Stimulated activated CD4-positive, alpha-beta T cell treated with anti-CD3 and anti-CD28 coated beads, Interleukin-1b, Interleukin-23, amount 100 ng/mL, for 4 hours (primary cell): ENCODE measurements at regions not wholly inside any gene's neighbourhood (a gene's known extent, or its start where the extent isn't known, plus 50 kb on each side); places are given as distances from the start of the nearest gene placed in this dataset.
"Not testable (repeated sequence)": the region's sequence is repeated elsewhere in the genome, so short reads cannot be mapped to it uniquely, and the experiment has no call there.

ENCODE experiments used
- DNase-seq, 2 donors: peaks; one replicate each; pipeline ENCODE4 v3.0.0-alpha.2; 2020; ENCODE audit warnings: low read depth in 2 of 2

DNA sequence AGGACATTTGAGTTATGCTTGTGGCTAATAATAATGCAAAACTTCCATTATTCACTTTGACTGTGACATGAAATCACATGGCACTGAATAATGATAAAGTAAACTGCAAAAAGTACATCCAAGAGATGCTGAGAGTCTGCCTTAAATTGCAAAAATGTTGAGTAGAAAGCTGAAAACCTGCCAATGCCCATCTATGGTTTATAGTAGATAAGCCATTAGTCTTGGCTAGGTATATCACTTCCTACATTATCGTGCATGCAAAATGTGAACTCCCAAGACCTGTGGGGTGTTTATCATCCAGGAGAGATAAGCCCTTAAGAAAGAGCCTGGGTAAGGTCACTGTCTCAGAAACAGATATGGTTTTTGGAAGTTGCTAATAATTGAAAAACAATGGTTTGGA is 208.7 kb upstream of the DPYD start:
- no peak for DNase-seq

DNA sequence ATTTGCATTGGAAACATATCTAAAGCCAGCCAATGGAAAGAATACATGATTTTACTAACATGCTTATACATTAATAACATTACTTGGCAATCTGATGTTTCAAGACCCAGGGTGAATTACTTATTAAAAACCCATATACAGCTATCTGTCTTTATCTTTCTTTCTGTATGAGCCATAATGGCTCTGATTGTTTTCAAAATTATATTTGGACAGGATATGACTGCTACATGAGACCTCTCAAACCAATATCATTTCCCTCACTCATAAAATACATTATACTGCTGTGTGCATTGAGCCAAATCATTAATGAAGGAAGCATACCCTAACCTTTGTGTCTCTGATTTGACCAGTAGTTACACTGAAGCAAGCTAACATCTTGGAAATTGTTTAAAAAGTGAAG is 205.9 kb upstream of the DPYD start:
- no peak for DNase-seq

DNA sequence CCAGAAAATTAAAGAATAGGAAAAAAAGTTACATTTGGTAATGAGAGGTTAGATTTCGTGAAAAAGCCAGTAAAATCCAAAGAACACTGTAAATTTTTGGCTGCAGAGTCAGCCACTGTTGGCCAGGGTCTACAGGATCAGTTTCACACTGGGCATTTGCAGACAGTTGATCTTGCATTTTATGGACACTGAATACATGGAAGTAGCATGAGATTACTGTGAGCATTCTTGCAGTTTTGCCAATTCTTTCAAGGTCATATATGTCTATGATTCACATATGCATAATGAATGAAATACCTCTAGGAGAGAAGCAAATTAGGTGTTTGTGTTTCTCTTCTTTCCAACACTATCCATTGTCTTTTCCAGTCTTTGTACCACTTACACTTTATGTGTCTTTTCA is 200.8 kb upstream of the DPYD start:
- DNase-seq, result no peak

DNA sequence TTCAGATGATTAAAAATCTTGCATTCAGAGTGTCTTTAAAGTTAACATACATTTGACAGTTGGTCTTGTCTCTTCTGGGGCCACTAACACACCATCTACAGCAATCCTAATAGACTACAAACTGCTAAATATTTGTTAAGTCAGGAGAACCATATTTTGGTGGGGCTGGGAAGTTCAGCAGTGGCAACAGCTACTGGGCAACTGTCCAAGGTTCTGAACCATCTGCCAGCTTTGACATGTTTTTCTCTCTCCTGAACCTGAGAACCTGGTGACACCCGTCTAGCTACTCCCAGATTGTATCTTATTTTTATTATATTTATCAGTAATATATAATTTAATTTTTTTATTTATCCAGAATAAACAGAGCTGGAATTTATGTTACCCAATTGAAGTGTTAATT is 199.0 kb upstream of the DPYD start:
- no peak for DNase-seq

DNA sequence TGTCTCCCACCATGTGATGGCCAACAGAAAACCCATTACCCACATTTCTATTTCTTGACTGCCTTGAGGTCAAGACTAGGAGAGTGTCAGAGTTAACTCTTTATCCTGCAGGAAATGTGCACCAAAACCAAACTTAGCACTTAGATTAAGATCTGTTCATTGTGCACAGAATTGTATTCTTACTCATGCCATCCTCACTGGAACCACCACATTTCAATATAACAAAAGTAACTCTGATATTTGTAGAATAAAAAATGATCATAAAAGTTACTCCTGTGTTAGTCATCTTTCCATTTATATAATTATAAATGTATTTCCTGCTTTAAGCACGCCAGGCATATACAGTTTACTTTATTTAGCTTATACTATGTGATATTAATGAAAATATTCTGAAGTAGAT is 193.0 kb upstream of the DPYD start:
- DNase-seq, result no peak

DNA sequence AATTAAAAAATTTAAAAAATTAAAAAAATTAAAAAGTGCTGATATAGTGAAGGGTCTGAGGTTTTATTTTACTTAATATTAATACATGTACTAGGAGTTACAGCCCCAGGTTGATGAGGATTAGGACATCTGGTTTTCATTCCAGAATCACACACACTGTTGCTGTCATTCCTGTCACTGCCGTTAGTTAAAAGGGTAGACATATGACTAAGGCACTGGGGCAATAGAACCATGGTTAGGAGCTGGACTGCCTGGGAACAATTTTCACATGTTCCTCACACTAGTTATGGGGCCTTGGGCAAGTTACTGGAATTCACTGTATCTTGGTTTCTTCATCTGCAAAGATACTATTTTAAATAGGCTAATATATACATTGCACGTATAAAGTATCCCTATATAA is 191.8 kb upstream of the DPYD start:
- DNase-seq, result no peak

DNA sequence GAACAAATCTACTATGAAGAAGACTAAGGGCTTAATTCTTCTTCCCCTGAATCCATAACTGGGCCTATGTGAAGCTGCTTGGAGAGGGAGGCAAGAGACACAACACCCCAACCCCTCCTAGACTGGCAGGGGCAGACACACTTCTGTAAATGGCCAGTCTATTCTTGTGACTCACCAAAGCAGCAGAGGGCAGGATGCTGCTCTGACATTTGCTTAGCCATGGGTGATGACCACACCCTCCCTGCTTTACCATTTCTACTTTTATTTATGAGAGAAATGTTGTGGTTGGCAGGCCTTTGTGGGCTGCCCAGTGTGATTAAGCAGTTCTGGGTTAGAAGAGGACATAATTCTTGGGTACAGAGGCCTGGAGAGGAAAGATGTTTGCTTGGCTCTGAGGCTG is 189.8 kb upstream of the DPYD start:
- no peak for DNase-seq

DNA sequence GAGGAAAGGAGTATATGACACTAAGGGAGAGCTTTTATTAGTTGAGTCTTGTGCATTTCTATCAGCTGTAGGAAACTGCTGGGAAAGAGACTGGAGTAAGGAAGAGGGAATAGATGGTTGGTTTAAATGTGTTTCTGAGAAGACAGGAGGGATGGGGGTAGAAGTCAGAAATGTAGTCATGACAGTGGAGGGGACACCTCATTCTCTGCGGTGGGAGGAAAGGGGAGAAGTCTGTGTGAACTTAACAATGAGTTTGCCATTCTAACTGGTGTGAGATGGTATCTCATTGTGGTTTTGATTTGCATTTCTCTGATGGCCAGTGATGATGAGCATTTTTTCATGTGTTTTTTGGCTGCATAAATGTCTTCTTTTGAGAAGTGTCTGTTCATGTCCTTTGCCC is 187.5 kb upstream of the DPYD start:
- not testable (repeated sequence) for DNase-seq

DNA sequence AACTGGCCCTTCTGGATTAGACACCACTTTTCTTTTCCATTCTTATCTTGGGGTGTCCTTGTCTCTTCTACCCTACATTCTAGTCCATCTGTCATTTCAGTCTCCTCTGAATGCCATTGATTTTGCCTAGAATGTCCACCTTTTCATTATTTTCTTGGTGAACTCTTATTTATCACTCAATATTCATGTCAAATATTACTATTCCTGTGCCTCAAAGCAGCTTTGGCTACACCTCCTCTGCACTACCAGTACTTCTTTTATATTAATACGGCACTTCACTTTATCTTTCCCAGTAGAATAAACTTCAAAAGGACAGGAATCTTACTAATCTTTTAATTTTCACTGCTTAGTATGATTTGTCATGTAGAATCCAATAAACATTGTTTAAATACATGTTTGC is 186.4 kb upstream of the DPYD start:
- DNase-seq, result no peak

DNA sequence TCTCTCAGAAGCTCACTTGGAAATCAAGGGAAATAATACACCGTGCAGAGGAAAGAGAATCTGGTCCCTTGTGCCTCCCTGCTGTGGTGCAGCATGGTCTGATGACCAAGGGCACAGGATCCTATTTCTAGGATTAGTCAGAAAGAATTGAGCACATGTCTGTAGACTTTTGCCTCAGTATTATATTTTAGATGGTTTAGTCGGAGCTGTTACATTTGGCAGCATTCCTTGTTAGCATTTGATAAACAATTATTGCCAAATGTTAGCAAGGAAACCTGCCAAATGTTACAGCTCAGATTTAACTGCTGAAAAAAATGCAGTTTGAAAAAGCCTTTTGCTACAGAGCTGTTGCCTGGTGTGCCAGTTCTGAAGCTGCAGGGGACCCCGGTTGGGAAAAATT is 183.5 kb upstream of the DPYD start:
- DNase-seq, result no peak

DNA sequence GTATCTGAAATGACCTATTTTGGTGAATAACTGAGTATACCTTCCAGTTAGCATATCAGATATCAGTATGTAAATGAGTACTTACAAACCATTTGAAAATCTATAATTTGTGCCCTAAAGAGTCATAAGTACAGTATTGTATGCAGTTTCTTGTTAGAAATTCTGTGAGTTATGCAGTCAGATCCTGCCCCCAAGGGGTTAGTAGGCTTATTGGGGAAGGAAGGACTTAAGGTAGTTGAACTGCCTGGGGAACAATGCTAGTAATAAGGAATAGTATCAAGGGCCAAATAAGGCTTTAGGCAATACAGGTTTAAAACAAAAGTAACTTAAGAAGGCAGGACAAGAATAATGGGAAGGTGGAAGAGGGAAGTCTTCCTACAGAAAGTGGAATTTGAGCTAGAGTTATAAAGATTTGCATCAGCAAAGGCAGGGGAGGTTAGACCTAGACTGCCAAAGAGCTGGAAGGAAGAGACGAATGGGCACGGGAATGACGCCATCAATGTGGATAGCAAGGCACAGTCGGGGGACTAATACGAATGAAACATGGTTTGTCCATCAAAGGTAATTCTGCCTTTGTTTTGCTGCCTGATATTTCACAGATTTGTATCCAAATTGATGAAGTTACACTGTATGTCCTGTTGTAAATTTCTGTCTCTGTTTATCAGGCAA is 182.9 kb upstream of the DPYD start:
- no peak for DNase-seq

DNA sequence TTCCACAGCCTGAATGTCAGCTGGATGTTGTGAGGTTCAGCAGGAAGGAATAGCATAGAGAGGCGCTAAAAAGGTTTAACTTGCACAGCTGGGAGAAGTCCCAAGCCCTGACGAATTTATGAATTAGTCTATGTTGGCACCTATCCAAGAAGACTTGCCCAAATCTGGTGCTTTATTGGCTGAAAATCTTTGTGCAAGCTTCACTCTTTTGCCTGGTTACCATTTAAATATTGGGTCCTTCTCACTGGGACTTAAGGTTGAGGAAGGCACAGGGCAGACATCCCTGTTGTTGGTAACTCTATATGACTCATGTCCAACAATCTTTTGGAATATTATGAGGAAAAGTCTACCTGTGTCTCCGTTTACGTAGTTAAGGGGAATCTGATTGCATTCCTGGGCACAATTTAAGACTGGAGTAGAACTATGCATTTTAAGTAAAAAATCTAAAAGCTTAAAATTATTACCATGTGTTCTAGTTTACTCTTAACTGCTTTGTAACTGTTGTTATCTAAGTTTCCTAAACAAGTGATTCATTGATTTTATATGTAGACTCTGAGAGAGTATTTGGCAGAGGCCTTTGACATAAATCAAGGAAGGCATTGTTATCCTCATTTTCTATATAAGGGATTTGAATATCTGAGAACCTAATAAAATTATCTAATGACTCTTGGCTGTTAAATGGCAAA is 181.7 kb upstream of the DPYD start:
- DNase-seq, result no peak

DNA sequence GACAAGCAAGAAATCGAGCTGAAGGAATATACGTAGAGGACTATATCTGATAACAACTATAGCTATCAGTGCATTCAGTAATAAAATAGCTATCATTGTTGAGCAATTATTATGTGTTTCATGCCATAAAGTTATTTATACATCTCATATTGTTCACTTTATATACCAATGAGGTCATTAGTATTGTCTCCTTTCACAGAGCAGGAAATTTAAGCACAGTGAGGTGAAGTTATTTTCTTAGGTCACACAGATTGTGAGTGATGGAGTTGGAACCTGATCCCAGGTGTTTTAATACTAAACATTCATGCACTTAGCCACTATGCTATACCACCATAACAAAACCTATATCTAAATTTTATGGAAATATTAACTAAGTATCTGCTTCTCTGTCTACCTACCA is 180.5 kb upstream of the DPYD start:
- DNase-seq, result no peak

DNA sequence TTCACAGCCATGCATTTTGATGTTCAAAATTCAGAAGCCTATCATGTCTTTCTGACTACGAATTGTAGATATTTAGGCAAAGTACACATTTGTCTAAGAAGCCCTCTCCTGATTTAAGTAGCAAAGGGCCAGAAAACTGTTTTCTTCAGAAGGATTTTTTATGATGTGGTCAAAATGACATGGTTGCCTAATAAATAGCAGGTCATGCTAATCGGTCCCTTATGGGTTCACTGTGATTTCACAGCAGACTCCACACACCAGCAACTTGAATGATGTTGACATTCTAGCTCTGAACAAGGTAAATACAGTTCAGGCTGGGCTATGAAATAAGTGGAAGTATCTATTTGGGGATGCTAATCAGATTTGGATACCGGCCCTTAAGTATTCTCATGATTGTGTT is 178.7 kb upstream of the DPYD start:
- DNase-seq, result no peak

DNA sequence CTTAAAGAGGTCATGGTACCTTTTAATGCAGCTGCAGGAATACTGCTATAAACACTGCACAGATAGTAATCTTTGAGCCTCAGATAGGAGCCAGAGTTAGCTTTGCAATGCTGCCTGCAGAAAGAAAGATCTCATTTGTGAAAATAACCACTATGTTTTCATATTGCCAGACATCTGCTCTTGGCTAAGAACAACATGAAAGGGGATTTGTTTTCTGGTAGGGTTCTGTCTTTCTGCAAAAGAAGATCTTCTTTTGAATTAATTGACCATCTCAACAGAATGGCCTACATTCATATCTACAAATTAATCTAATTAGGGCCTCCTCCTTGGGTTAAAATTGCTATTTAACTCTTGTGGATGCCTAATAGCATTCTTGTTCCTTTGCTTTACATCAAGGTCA is 177.6 kb upstream of the DPYD start:
- DNase-seq, result no peak

DNA sequence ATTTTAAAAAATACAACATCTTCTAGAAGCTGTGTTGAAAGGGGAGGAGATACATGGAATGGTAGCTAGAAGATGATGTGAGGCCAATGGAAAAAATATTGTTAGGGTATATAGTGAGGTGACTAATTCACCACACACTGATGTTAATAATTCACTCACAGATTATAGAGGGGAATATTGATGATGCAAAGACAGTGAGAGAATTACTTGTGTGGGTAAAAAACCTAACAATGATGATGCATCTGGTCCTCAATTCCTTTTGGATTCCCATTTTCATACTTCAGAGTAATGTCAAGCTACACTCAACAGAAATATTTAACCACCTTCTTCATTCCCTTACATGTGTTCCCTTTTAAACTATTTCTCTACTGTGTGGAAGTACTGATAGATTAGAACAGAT is 169.5 kb upstream of the DPYD start:
- no peak for DNase-seq

DNA sequence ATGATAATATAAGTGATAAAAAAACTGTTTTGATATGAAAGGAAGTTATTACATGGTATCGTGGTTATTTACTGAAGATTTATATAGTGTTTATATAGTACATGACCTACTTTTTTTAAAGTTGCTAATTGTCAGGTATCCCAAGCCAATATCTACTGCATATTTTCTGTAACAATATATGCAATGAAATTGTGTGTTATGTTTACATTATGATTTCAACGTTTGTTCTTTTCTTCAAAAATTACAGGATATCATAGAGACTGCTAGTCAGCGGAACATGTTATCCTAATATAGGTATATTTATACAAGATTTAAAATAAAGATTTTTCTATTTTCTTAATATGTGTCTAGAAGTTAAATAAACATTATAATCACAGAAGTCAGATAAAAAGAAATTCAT is 167.5 kb upstream of the DPYD start:
- no peak for DNase-seq

DNA sequence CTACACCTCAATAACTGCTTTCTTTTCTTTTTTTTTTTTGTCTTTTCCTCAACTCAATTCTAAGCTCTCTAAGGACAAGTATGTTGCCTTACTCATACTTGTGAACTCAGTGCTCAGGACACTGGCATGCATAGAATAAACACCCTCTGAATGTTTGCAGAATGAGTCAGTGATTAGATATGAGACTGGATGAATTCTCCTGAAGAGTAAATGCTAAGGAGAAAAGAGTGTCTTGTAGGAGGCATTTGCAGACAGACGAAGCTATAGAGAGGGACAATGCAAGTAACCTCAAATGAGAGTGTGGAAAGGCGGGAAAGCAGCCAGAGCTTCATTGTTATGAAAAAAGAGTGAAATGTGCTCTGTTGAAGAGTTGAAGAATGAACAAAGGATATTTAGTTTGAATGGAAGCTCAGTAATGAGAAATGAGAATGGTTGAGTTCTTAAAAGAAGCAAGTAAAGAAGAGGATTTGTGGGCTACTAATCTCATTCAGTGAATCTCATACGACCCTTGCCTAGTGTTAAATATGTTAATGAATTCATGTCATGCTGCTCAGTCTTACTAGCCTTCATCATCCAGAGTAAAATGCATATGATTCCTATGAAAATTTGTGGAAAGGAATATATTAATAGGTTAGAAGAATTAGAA is 166.1 kb upstream of the DPYD start:
- no peak for DNase-seq

DNA sequence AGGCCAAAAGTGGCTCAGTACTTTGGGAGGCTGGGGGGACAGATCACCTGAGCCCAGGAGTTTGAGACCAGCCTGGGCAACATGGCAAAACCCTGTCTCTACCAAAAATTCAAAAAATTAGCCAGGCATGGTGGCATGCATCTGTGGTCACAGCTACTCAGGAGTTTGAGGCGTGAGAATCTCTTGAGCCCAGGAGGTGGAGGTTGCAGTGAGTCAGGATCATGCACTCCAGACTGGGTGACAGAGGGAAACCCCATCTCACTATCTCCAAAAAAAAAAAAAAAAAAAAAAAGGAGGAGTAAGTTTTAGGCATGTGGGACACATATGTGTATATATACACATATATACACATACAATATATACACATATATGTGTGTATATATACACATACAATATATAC is 165.3 kb upstream of the DPYD start:
- no peak for DNase-seq

DNA sequence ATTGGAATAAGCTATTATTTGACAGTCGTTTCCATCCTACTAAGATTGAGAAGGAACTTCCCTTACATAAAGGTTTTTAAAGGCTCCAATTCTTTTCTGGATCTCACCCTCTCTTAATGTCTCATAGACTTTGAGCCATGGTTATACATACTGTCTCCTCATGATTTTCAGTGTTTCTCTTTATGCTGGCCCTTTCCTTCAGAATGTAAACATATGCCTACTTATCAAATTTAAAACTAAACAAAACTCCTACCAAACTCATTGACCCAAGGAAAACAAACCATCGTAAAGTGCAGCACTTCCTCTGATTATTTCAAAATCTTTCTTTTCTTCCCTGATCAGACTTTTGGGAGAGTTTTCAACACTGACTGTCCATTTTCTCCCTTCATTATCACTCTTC is 163.4 kb upstream of the DPYD start:
- DNase-seq, result no peak

DNA sequence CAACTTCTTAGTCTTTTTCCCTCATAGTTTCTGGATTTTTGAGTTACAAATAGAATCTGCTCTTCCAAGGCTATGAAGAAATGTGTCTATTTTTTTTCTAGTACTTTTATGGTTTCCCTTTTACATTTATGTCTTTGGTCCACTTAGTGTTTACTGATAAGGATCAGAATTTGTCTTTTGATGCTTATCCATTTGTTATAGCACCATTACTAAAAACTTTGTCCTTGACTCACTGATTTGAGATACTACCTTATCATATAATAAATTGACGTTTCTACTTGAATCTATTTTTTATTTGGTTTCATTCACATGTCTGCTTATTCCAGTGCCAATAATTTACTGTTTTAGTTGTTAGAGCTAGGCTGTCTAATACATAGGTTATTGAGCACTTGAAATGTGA is 161.1 kb upstream of the DPYD start:
- no peak for DNase-seq

DNA sequence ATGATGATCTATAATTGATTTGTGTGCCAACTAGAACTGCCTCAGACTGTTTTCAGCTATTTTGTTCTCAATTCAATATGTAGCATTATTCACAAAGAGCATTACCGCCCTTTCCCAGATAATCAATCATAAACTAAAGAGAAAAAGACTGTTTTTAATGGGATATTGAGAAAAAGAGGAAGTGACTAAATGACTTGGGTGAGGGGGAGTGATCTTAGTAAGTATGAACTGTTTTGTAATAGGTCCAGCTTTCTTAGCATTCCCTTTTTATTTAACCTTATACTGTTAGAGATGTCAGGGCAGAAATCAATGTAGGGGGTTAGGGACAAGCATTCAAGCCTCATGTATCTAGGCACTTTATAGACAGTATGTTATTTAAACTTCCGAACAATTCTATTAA is 157.8 kb upstream of the DPYD start:
- DNase-seq, result no peak

DNA sequence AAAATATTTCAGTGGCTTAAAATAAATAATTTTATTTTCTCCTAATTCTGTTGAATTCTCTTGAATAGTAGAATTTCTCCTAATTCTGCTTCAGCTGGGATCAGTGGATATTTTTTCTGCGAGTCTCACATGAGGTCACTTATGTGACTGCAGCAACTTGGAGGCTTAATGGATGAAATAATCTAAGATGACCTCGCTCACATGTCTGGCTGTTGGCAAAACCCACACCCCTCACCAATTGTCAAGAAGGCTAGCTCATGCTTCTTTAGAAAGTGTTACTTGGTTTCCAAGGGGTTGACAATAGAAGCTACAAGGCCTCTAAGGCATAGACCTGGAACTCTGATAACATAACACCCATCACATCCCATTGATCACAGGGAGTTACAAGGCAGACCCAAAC is 156.9 kb upstream of the DPYD start:
- no peak for DNase-seq

DNA sequence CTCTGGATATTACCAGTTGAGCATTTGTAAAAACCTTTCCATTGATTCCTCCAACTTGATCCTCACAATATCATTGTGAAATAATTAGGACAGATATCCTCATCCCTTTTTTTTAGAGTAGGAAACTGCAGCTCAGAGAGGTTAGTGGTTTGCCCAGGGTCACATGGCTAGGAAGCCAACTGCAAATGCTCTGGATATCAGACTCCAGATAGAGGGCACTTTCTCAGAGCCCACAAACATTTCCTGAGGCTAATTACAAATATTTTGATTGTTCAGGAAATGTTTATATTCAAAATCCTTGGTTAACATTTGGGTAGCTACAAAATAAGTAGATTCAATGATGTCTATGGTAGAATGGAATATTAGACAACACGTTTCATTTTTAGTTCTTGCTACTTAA is 154.8 kb upstream of the DPYD start:
- no peak for DNase-seq
